NT2/D1 (cell line): ENCODE measurements at regions not wholly inside any gene's neighbourhood (a gene's known extent, or its start where the extent isn't known, plus 50 kb on each side); places are given as distances from the start of the nearest gene placed in this dataset.

Source experiments
- SUZ12 ChIP-seq: IDR thresholded peaks from 2 replicates; pipeline ENCODE4 v1.6.1; 2011; ENCODE audit not compliant: insufficient read length, insufficient read depth; ENCODE audit errors: extremely low read depth
- ZNF274 ChIP-seq: IDR thresholded peaks from 2 replicates; pipeline ENCODE4 v1.6.1; 2011; ENCODE audit warnings: mild to moderate bottlenecking, low read depth, low read length

DNA sequence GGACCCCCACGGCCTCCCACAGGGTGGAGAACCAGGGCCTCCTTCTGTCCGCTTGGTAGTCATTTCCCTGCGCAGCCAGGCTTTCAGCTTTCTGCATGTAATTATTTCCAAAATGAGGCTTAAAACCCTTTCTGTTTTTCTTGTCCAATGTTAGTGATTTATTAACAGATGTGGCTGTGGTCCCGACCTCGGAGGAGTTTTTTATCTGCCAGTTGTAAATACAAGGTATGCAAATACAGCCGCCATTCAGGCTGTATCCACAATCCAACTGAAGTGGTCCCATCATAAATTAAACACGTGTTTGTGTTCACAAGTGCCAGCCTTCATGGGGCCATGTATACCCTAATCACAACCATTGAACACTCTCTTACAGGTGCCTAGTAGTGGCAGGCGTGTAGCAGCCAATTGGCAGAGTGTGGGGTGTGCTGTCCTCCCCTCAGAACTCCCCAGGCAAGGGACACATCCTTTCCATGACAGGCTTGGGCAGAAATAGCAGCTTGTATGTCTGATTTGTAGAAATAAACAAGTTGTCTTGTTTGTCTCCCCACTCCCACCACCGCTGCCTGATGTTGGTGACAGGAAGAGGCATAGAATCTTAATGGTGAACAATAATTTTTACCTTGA, 251.3 kb upstream of the MKI67 start:
- TF ChIP-seq ZNF274 (no peak), SUZ12 (no peak)
